ENCODE measurements at regions not wholly inside any gene's neighbourhood (a gene's known extent, or its start where the extent isn't known, plus 50 kb on each side); places are given as distances from the start of the nearest gene placed in this dataset.

- no peak for TF ChIP-seq FOXP2 (optimal IDR thresholded peaks at IDR 0.05; ENCODE audit: control extremely low read depth, extremely low read length, insufficient read depth)
- TF ChIP-seq POLR2AphosphoS5 (IDR thresholded peaks at IDR 0.05; ENCODE audit: borderline replicate concordance, low read depth, low read length), result no peak
- TF ChIP-seq EZH2 (IDR thresholded peaks at IDR 0.05), result no peak
These were observed 65.6 kb upstream of the DLK1 start for GRCh38 chr14:100660882-100661635.
